NCI-H82 treated with DMSO at 0.1 percent for 48 hours (cell line): ENCODE measurements at regions not wholly inside any gene's neighbourhood (a gene's known extent, or its start where the extent isn't known, plus 50 kb on each side); places are given as distances from the start of the nearest gene placed in this dataset.

Experiments used
- DNase-seq: peaks from one replicate; lab custom pipeline; 2025; ENCODE audit not compliant: unreplicated experiment; lab: John Stamatoyannopoulos, UW

- DNase-seq: peak; percentile 74
Observed at GRCh38 chr2:8575038-8575833, 106.6 kb upstream of the ID2 start.

GRCh38 chr2:8575834-8576423, 105.9 kb upstream of the ID2 start:
- DNase-seq: peak; percentile 20

GRCh38 chr2:8576525-8577167, 105.2 kb upstream of the ID2 start:
- DNase-seq: no peak

- DNase-seq: no peak
Observed at GRCh38 chr2:8577573-8577972, 104.3 kb upstream of the ID2 start.

- no peak for DNase-seq
Observed at GRCh38 chr2:8578335-8579244, 103.3 kb upstream of the ID2 start.

- no peak for DNase-seq
Observed at GRCh38 chr2:8579485-8580085, 102.3 kb upstream of the ID2 start.

GRCh38 chr2:8580316-8581233, 101.3 kb upstream of the ID2 start:
- no peak for DNase-seq

- DNase-seq: no peak
Observed at GRCh38 chr2:8581234-8581561, 100.7 kb upstream of the ID2 start.

GRCh38 chr2:8581601-8582041, 100.2 kb upstream of the ID2 start:
- no peak for DNase-seq

- no peak for DNase-seq
Observed at GRCh38 chr2:8582191-8582590, 99.7 kb upstream of the ID2 start.

DNA sequence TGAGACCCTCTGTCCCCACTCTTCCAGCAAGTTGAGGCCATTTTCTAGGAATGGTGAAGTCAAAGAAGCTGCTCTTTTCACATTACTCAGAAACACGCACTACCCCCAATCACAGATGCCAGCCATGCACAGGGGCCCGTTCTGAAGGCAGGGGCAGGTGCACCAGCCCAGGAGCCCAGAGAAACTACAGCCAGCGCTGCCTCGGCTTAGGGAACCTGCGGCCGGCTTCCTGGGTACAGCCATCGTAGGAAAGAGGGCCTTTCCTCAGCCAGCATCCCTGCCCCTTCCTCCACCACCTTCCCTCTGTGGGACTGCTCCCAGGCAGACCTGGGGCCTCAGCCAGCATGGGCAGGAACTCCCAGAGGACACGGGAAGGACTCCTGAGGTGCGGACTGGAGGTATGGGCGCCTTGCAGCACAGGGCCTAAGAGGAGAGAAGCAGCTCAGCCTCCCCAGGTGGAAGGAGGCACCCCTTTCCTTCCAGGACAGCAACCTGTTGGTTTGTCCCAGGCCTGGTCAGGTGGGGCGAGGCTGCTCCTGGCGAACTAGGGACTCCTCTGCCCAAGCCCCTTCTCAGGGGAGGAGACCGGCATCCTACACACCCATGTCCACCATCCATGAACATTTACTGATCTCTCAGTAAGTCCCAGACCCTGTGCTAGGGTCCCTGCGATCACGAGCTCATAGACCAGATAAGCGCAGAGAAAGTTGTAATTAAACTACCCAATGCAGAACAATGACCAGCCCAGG, 99.0 kb upstream of the ID2 start:
- no peak for DNase-seq

DNA sequence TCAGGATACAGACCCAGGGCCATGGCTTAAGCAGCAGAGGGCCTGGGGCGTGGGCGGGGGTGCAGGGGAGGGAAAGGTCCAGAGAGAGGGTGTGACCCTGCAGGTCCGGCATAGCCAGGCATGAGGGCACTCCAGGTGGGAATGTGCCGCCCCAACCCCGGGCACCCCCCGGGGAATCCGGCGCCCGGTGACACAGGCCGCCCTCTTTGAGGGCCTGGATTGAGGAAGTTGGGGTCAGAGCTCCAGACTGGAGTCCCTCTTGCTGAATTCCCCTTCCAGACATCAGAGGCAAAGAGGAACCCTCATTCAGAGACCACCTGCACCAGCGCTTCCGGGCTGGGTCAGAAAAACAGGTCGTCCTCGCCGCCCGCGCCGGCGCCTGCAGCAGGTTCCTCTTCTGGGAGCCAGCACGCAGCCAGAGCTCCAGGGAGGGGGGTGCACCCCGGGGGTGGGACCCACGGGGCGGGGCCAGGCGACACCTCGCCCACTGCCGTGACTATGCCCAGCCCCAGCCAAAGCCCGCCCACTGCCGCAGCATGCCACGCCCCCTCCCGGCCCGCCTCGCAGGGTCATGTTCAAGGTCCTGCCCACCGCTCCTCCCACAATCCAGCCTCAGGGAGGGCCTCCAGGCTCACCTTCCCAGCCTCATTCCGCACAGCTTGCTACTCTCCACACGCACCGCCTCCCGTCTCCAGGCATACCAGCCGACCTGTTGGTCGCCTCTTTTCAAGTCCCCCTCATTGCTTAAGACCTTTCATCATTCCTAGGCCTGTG, 98.3 kb upstream of the ID2 start:
- peak; percentile 38 for DNase-seq

DNA sequence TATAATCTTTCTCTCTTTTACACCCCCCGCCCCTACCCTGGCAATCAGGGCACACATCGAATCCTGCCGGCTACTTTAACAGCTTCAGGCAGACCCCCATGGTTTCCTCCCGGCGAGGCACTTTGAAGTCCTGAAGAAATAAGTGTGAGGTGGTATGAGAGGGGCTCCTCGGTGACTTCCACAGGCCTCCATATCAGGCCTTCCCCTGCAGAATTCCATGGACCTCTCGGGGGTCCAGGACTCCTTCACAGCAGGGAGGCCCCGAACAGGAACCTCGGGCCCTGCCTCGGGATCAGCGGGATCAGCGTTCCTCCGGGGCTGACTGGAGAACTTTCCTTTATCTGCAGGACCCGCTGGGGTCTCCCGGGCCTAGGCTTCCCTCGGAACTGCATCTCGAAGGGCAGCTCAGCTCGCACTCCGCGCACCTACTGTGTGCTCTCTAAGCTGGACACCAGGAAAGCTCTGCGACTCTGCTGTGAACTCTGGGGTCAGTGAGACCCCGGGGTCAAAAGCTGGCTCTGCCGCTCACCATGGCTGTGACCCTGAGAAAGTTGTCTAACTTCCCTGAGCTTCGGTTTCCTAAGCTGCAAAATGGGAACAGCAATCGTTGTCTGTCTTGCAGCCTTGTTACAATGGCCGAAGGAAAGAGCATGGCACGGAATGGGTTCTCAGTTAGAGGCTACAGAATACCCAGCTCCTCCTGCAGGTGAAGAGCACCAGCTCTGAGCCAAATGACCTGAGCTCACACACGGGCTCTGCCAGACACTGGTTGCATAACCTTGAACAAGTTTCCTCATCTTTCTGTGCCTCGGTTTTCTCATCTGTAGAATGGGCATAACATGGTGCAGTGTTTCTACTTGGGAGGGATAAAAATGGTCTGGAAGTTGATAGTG, 97.4 kb upstream of the ID2 start:
- no peak for DNase-seq

DNA sequence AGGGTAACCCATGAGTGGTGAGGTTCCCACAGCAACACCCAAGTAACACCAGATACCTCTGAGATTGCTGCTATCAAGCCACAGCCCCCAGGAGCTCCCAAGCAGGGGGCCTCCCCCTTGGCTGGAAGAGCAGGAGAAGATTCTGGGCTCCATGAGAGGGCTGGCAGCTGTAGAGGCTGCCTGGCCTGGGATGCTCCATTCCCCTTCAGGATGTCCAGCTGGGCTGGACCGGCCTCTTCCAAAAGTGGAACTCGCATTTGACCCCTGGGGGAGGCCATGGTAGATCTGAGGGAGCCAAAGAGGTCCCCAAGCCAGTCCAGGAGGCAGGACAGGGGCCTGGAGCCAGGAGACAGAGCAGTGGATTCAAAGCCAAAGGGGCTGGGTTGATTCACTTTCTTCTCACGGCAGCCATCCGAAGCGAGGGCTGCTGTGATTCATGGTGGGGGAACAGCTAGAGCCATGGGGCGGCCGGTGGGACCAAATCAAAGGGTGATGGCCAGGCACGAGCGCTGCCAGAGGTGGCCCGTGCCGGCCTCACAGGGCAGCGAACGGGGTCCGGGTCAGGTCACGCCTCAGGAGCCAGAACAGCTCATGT, 95.3 kb upstream of the ID2 start:
- DNase-seq: no peak

GRCh38 chr2:8587251-8587791, 94.5 kb upstream of the ID2 start:
- DNase-seq: no peak

- DNase-seq: no peak
Observed at GRCh38 chr2:8587920-8588830, 93.7 kb upstream of the ID2 start.
